HUES64 (cell line): ENCODE measurements at regions not wholly inside any gene's neighbourhood (a gene's known extent, or its start where the extent isn't known, plus 50 kb on each side); places are given as distances from the start of the nearest gene placed in this dataset.

Experiments
- H3K27ac ChIP-seq: 2 replicates; pipeline ENCODE4 v1.7.0; 2013; ENCODE audit warnings: low read depth, low read length, inconsistent platforms
- H3K27me3 ChIP-seq: 2 replicates; pipeline ENCODE4 v1.6.1; 2013; ENCODE audit warnings: mild to moderate bottlenecking, low read length; ENCODE audit not compliant: insufficient read depth
- H3K36me3 ChIP-seq: 2 replicates; pipeline ENCODE4 v1.6.1; 2013; ENCODE audit warnings: mild to moderate bottlenecking, low read length; ENCODE audit not compliant: insufficient read depth
- H3K4me1 ChIP-seq: 2 replicates; pipeline ENCODE4 v1.6.1; 2013; ENCODE audit warnings: mild to moderate bottlenecking, low read length, moderate library complexity; ENCODE audit not compliant: insufficient read depth
- H3K4me3 ChIP-seq: 2 replicates; pipeline ENCODE4 v1.5.1; 2013; ENCODE audit warnings: mild to moderate bottlenecking, low read length, moderate library complexity
- H3K9ac ChIP-seq: 2 replicates; pipeline ENCODE4 v1.6.1; 2013; ENCODE audit warnings: mild to moderate bottlenecking, low read depth, low read length
- H3K9me3 ChIP-seq: 2 replicates; pipeline ENCODE4 v1.6.1; 2013; ENCODE audit warnings: low read depth, low read length; ENCODE audit not compliant: insufficient read depth
- WGBS: fragments of 150-250, 120-280 bp; methylation state at CpG from one replicate; pipeline ENCODE4 v1.1.7; 2013; ENCODE audit warnings: missing lambda C conversion rate; 5-methylcytosine and 5-hydroxymethylcytosine counted together

GRCh38 chr4:20403290-20403689, 151.6 kb downstream of the SLIT2 start:
- H3K9ac ChIP-seq = no peak overlapping the region
- H3K36me3 ChIP-seq = no peaks in the 10 kb centered on the region
- H3K9me3 ChIP-seq = no peaks in the 10 kb centered on the region
- no peaks in the 10 kb centered on the region for H3K4me1 ChIP-seq
- no peak overlapping the region for H3K4me3 ChIP-seq
- H3K27ac ChIP-seq = no peak overlapping the region
- WGBS = 67% methylated on average over 1 of the region's 2 CpGs
- no peaks in the 10 kb centered on the region for H3K27me3 ChIP-seq

- Histone ChIP-seq H3K4me1 (no peaks in the 10 kb centered on the region), H3K9me3 (no peaks in the 10 kb centered on the region), H3K36me3 (no peaks in the 10 kb centered on the region), H3K9ac (no peak overlapping the region), H3K27ac (no peak overlapping the region), H3K27me3 (no peaks in the 10 kb centered on the region), H3K4me3 (no peak overlapping the region)
- WGBS = 90% methylated on average over 1 of the region's 1 CpG
These were observed 152.1 kb downstream of the SLIT2 start for GRCh38 chr4:20403846-20404245.

- WGBS = 68% methylated on average over 2 of the region's 3 CpGs
- Histone ChIP-seq H3K9ac (no peak overlapping the region), H3K36me3 (no peaks in the 10 kb centered on the region), H3K4me1 (no peaks in the 10 kb centered on the region), H3K27me3 (no peaks in the 10 kb centered on the region), H3K27ac (no peak overlapping the region), H3K9me3 (no peaks in the 10 kb centered on the region), H3K4me3 (no peak overlapping the region)
These were observed 156.9 kb downstream of the SLIT2 start for GRCh38 chr4:20408611-20409010.

GRCh38 chr4:20412072-20412471, 160.4 kb downstream of the SLIT2 start:
- H3K27ac ChIP-seq = no peak overlapping the region
- H3K4me1 ChIP-seq = no peaks in the 10 kb centered on the region
- WGBS = no CpG with 5 or more reads among the region's 1 CpG
- H3K36me3 ChIP-seq = no peaks in the 10 kb centered on the region
- H3K27me3 ChIP-seq = no peaks in the 10 kb centered on the region
- no peak overlapping the region for H3K4me3 ChIP-seq
- H3K9ac ChIP-seq = no peak overlapping the region
- H3K9me3 ChIP-seq = no peaks in the 10 kb centered on the region

GRCh38 chr4:20416800-20417199, 165.1 kb downstream of the SLIT2 start:
- H3K27me3 ChIP-seq = no peaks in the 10 kb centered on the region
- no peak overlapping the region for H3K9ac ChIP-seq
- H3K36me3 ChIP-seq = no peaks in the 10 kb centered on the region
- H3K4me1 ChIP-seq = no peaks in the 10 kb centered on the region
- no peak overlapping the region for H3K4me3 ChIP-seq
- 82% methylated on average over 1 of the region's 1 CpG for WGBS
- no peaks in the 10 kb centered on the region for H3K9me3 ChIP-seq
- no peak overlapping the region for H3K27ac ChIP-seq

- 89% methylated on average over 3 of the region's 4 CpGs for WGBS
- Histone ChIP-seq H3K4me1 (no peaks in the 10 kb centered on the region), H3K27me3 (no peaks in the 10 kb centered on the region), H3K27ac (no peak overlapping the region), H3K4me3 (no peak overlapping the region), H3K9me3 (no peaks in the 10 kb centered on the region), H3K9ac (no peak overlapping the region), H3K36me3 (no peaks in the 10 kb centered on the region)
These were observed 167.3 kb downstream of the SLIT2 start for GRCh38 chr4:20418861-20419451.

- no peak overlapping the region for H3K27ac ChIP-seq
- WGBS = 97% methylated on average over 2 of the region's 3 CpGs
- H3K9ac ChIP-seq = no peak overlapping the region
- no peaks in the 10 kb centered on the region for H3K27me3 ChIP-seq
- H3K9me3 ChIP-seq = no peaks in the 10 kb centered on the region
- H3K36me3 ChIP-seq = no peaks in the 10 kb centered on the region
- no peak overlapping the region for H3K4me3 ChIP-seq
- H3K4me1 ChIP-seq = no peaks in the 10 kb centered on the region
These were observed 169.4 kb downstream of the SLIT2 start for GRCh38 chr4:20420916-20421602.

GRCh38 chr4:20421603-20421985, 169.9 kb downstream of the SLIT2 start:
- no peak overlapping the region for H3K27ac ChIP-seq
- no peaks in the 10 kb centered on the region for H3K4me1 ChIP-seq
- H3K36me3 ChIP-seq = no peaks in the 10 kb centered on the region
- 81% methylated on average over 2 of the region's 3 CpGs for WGBS
- H3K9me3 ChIP-seq = no peaks in the 10 kb centered on the region
- no peaks in the 10 kb centered on the region for H3K27me3 ChIP-seq
- no peak overlapping the region for H3K9ac ChIP-seq
- H3K4me3 ChIP-seq = no peak overlapping the region

GRCh38 chr4:20422398-20422797, 170.7 kb downstream of the SLIT2 start:
- H3K9me3 ChIP-seq = no peaks in the 10 kb centered on the region
- 21% methylated on average over 2 of the region's 2 CpGs for WGBS

GRCh38 chr4:20423420-20423819, 171.7 kb downstream of the SLIT2 start:
- H3K4me3 ChIP-seq = no peak overlapping the region
- no peaks in the 10 kb centered on the region for H3K36me3 ChIP-seq
- no peaks in the 10 kb centered on the region for H3K9me3 ChIP-seq
- WGBS = 100% methylated on average over 1 of the region's 3 CpGs
- no peak overlapping the region for H3K9ac ChIP-seq
- no peaks in the 10 kb centered on the region for H3K4me1 ChIP-seq
- H3K27me3 ChIP-seq = no peaks in the 10 kb centered on the region
- no peak overlapping the region for H3K27ac ChIP-seq

More at GRCh38 chr4:20422398-20422797, 170.7 kb downstream of the SLIT2 start:
- Histone ChIP-seq H3K36me3 (no peaks in the 10 kb centered on the region), H3K9ac (no peak overlapping the region), H3K4me3 (no peak overlapping the region), H3K27ac (no peak overlapping the region), H3K4me1 (no peaks in the 10 kb centered on the region), H3K27me3 (no peaks in the 10 kb centered on the region)

- Histone ChIP-seq H3K4me1 (peaks cover 8% of the 10 kb centered on the region; the same call in 1 of the 2 replicates), H3K27ac (no peak overlapping the region), H3K4me3 (no peak overlapping the region), H3K9ac (no peak overlapping the region), H3K36me3 (no peaks in the 10 kb centered on the region), H3K27me3 (no peaks in the 10 kb centered on the region), H3K9me3 (no peaks in the 10 kb centered on the region)
- WGBS = 97% methylated on average over 1 of the region's 1 CpG
These were observed 174.3 kb downstream of the SLIT2 start for GRCh38 chr4:20426028-20426427.
